Upper lobe of right lung (tissue), 1 donor: ENCODE measurements at regions not wholly inside any gene's neighbourhood (a gene's known extent, or its start where the extent isn't known, plus 50 kb on each side); places are given as distances from the start of the nearest gene placed in this dataset.

Experiments
- ATAC-seq: fragments of 200-7000 bp; cut with Tn5 transposase; one replicate; pipeline ENCODE4 v1.9.1; 2020; ENCODE audit warnings: mild to moderate bottlenecking, moderate library complexity
- DNase-seq: peaks from one replicate; pipeline ENCODE4 v3.0.0-alpha.2; 2020
- H3K27ac ChIP-seq: fragments of 200-600 bp; one replicate; pipeline ENCODE4 v1.8.0; 2022
- H3K27me3 ChIP-seq: fragments of 200-600 bp; one replicate; pipeline ENCODE4 v1.8.0; 2022; ENCODE audit warnings: mild to moderate bottlenecking
- H3K36me3 ChIP-seq: fragments of 200-600 bp; one replicate; pipeline ENCODE4 v1.8.0; 2022
- H3K4me1 ChIP-seq: fragments of 200-600 bp; one replicate; pipeline ENCODE4 v1.8.0; 2022
- H3K4me3 ChIP-seq: fragments of 200-600 bp; one replicate; pipeline ENCODE4 v1.8.0; 2022; ENCODE audit warnings: mild to moderate bottlenecking
- H3K9me3 ChIP-seq: fragments of 200-600 bp; one replicate; pipeline ENCODE4 v1.8.0; 2022
- intact Hi-C: fragments of 100-400 bp; cut with DNase I; formaldehyde crosslinking; loops from one replicate; pipeline ENCODE4 v1.11.0; 2022
- TF ChIP-seq, protein P1 (sequence below): fragments of 200-600 bp; IDR thresholded peaks from one replicate; pipeline ENCODE4 v1.8.0; 2022; ENCODE audit warnings: antibody characterized with exemption
- donor health status: DM: no; HTN: yes; CAD: no; lungs with severe emphysema.

DNA sequence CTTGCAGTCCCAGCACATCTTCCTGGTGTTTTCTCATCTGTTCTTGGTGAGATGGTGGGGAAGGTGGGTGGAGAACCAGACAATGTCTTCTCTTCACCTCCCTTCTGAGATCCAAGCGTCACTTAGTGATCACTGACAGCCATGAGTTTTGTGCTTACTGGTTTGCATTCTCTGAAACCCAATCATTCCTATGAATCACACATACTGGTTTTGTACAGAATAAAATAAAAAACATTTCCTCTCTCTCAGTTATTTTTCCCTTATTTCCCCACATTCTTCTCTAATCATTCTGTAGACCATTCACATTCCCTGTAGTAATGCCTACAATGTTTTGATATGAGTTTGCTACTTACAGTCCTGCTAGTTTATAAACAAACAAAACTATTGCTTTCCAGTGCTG is 143.8 kb upstream of the SLC13A1 start:
- Histone ChIP-seq H3K27me3 (no peaks in the 10 kb centered on the region), H3K4me3 (no peak overlapping the region), H3K9me3 (no peaks in the 10 kb centered on the region), H3K27ac (no peak overlapping the region), H3K4me1 (no peaks in the 10 kb centered on the region), H3K36me3 (no peaks in the 10 kb centered on the region)
- ATAC-seq (no peak), DNase-seq (no peak)
- intact Hi-C loops = no loop called here
- TF ChIP-seq, protein P1, sequence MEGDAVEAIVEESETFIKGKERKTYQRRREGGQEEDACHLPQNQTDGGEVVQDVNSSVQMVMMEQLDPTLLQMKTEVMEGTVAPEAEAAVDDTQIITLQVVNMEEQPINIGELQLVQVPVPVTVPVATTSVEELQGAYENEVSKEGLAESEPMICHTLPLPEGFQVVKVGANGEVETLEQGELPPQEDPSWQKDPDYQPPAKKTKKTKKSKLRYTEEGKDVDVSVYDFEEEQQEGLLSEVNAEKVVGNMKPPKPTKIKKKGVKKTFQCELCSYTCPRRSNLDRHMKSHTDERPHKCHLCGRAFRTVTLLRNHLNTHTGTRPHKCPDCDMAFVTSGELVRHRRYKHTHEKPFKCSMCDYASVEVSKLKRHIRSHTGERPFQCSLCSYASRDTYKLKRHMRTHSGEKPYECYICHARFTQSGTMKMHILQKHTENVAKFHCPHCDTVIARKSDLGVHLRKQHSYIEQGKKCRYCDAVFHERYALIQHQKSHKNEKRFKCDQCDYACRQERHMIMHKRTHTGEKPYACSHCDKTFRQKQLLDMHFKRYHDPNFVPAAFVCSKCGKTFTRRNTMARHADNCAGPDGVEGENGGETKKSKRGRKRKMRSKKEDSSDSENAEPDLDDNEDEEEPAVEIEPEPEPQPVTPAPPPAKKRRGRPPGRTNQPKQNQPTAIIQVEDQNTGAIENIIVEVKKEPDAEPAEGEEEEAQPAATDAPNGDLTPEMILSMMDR = no peak

DNA sequence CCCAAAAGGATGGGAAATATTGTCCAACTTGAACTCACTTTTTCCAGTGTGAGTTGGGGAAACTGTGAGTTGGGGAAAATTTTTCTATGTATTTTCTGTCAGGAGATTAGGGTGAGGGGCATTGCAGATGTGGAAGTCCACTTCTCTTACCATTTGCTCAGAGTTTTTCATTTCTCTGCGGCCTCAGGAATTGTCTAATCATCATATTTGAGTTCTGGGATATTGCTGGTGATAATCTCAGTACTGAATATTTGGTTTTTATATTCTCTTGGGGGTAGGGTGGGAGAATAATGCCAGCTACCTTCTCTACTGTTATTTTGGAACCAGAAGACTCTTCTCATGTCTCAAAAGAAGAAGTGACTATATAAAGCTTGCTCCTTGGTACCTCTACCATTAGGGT is 141.3 kb upstream of the SLC13A1 start:
- Histone ChIP-seq H3K4me3 (no peak overlapping the region), H3K4me1 (no peaks in the 10 kb centered on the region), H3K27me3 (no peaks in the 10 kb centered on the region), H3K36me3 (no peaks in the 10 kb centered on the region), H3K27ac (no peak overlapping the region), H3K9me3 (no peaks in the 10 kb centered on the region)
- TF ChIP-seq, protein P1 = no peak
- ATAC-seq (no peak), DNase-seq (no peak)
- intact Hi-C loops = no loop called here

DNA sequence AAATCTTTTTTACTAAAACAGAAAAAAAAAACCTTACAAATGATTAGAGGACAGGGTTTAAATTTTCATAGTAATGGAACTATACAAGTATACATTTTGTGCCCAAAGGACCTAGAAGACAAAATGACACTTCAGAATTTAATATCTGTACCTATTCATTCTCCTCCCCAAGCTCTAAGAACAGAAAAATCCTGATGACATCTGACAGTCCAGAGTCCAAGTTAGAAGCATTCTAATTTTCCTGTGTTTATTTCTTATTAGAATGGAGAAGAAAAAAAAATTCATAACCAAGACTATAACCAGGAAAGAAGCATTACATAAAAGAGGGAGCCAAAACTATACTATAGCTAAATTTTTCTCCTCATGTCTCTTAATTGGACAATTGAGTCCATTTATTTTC is 138.9 kb upstream of the SLC13A1 start:
- Histone ChIP-seq H3K9me3 (no peaks in the 10 kb centered on the region), H3K4me1 (no peaks in the 10 kb centered on the region), H3K36me3 (no peaks in the 10 kb centered on the region), H3K27ac (no peak overlapping the region), H3K4me3 (no peak overlapping the region), H3K27me3 (no peaks in the 10 kb centered on the region)
- ATAC-seq (no peak), DNase-seq (no peak)
- TF ChIP-seq, protein P1 = no peak
- intact Hi-C loops = no loop called here

DNA sequence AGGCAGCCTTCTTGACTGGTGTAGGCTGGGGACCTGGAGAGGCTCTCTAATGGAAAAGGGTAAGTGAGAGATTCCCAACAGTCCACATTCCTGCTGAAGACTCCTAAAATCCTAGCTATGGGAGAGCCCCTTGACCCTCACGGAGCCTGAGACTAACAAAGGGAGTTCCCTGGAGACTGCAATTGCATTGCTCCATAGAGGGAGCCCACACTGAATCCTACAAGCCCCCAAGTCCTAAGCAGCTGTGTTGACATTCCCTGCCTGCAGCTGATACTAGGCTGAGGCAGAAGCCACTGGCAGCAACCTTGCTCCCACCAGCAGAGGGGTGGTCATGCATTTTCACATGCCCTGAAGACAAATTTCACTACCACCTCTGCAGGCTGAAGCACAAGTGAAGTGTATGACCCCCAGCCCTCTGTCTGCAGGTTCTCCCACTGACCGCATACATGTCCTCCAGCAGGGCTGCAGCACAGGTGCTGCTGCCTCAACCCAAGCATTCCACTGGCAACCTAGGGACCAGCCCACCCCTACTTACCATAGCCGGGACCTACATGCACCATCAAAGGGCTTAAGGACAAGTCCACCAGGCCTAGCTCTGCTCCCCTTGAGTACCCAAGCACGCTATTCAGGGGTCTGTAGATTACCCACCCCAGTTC is 130.3 kb upstream of the SLC13A1 start:
- Histone ChIP-seq H3K27ac (no peak overlapping the region), H3K27me3 (no peaks in the 10 kb centered on the region), H3K36me3 (no peaks in the 10 kb centered on the region), H3K9me3 (no peaks in the 10 kb centered on the region), H3K4me3 (no peak overlapping the region), H3K4me1 (no peaks in the 10 kb centered on the region)
- no peak for ATAC-seq
- intact Hi-C loops = no loop called here
- TF ChIP-seq, protein P1 = no peak
- DNase-seq = no peak

DNA sequence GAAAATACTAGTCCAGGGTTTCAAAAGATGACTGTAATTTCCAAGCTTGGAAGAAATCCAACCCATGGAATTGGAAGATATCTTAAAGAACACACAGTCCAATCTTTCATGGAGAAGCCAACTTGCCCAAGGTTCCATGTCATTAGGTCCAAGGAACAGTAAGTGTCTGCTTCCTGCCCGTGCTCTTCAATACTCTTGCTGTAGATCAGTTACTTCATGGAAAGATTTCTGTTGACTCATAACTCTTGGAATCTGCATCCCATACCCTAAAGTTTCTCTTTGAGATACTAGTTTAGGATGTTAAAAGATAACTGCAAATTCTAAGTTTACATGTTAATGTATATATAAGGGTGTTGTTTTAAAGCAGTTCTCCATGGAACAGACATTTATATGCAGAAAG is 127.9 kb upstream of the SLC13A1 start:
- Histone ChIP-seq H3K27ac (no peak overlapping the region), H3K4me1 (no peaks in the 10 kb centered on the region), H3K9me3 (peaks cover 5% of the 10 kb centered on the region), H3K36me3 (no peaks in the 10 kb centered on the region), H3K4me3 (no peak overlapping the region), H3K27me3 (no peaks in the 10 kb centered on the region)
- no peak for ATAC-seq
- intact Hi-C loops = no loop called here
- DNase-seq = no peak
- TF ChIP-seq, protein P1 = no peak

DNA sequence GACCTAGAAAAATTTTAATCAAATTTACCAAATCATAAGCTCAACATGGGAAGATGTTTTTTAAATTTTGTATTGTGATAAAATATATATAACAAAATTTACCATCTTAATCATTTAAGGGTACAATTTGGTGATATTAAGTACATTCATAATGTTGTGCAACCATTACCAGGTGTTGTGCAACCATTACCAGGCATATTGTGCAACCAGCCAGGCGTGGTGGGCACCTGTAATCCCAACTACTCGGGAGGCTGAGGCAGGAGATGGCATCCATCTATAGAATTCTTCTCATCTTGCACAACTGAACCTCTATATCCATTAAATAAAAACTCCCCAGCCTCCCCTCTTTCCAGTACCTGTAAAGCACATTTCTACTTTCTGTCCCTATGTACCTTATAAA is 124.5 kb upstream of the SLC13A1 start:
- H3K36me3 ChIP-seq = no peaks in the 10 kb centered on the region
- H3K4me1 ChIP-seq = no peaks in the 10 kb centered on the region
- H3K4me3 ChIP-seq = no peak overlapping the region
- ATAC-seq = no peak
- TF ChIP-seq, protein P1 = no peak
- DNase-seq = no peak
- intact Hi-C loops = no loop called here
- H3K27me3 ChIP-seq = no peaks in the 10 kb centered on the region
- H3K9me3 ChIP-seq = peaks cover 5% of the 10 kb centered on the region
- H3K27ac ChIP-seq = no peak overlapping the region
